Skeletal muscle cell (primary cell): ENCODE measurements at regions not wholly inside any gene's neighbourhood (a gene's known extent, or its start where the extent isn't known, plus 50 kb on each side); places are given as distances from the start of the nearest gene placed in this dataset.

Source experiments
- DNase-seq: peaks from one replicate; pipeline ENCODE4 v3.0.0-alpha.2; 2010; ENCODE audit warnings: low read depth
- H3K4me3 ChIP-seq: 2 replicates; pipeline ENCODE4 v1.5.1; 2011; ENCODE audit warnings: low read depth, mild to moderate bottlenecking, control low read depth, low read length, moderate library complexity

- no peak for DNase-seq
- H3K4me3 ChIP-seq: no peak overlapping the region
Observed at GRCh38 chr3:194767446-194768207, 81.9 kb downstream of the FAM43A start.

DNA sequence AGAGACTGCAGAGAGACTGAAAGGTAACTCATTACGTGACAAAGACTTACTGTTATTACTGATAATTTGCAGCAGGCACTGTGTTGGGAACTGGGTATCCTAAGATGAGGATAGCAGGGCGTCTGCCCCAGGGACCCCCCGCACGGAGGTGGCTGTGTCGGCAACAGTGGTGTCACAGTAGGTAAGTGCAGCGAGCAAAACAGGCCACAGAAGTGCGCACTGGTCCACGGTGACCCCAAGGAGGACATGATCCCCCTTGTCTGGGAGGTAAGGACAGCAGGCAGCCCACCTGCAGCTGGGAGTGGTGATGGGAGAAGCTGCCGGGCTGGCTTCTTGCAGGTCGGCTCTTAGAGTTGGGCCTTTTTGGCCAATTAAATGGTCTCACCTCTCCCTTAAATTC is 82.9 kb downstream of the FAM43A start:
- DNase-seq: no peak
- peak overlapping the region; percentile 29 for H3K4me3 ChIP-seq

- peak; percentile 74 for DNase-seq
- peak overlapping the region; percentile 43 for H3K4me3 ChIP-seq
Observed at GRCh38 chr3:194769020-194769643, 83.4 kb downstream of the FAM43A start.

- no peak overlapping the region for H3K4me3 ChIP-seq
- DNase-seq: no peak
Observed at GRCh38 chr3:194772241-194773000, 86.7 kb downstream of the FAM43A start.

- no peak overlapping the region for H3K4me3 ChIP-seq
- no peak for DNase-seq
Observed at GRCh38 chr3:194773216-194773615, 87.5 kb downstream of the FAM43A start.

DNA sequence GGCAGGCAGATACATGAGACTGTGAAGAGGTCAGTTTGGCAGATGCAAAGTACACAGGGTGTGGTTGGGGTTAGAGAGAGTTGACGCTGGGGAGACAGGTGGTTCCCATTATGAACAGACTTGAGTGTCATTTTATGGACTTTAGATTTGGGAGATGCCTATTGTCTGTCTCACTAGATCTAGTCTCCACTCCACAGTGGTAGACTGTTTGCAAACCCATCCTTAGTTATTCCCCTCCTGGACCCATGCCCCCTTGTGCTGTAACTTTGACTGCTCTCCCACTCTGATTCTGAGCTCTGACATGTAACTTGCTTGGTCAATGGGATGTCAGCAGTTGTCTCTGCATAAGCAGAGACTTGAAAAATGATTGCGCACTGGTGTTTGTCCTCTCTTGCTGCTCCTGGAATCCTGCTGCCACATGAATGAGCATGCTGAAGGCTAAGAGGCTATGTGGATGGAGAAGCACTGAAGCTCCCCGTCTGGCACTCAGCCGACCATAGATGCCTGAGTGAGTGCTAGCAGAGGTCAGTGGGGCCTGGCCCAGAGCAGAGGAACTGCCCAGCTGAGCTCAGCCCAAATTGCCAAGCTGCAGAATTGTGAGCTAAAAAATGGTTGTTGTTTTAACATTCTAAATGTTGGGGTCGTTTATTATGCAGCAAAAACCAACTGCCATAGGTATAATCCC is 88.2 kb downstream of the FAM43A start:
- no peak for DNase-seq
- H3K4me3 ChIP-seq: no peak overlapping the region

DNA sequence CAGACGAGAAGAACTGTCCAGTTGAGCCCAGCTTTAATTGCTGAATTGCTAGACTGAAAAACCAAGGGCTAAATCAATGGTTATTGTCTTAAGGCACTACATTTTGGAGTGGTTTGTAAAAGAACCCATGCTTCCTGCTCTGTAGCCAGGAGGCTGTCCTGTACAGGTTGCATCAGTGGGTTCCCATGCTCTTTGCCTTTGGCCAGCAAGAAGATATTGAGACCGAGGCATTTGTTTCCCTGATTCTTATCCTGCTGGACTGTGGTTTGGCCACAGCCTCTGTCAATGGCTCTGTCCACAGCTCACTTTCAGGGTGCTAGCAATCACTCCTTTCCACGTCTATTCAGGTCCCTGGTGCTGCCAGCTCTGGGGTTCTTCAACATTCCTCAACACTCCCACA is 89.6 kb downstream of the FAM43A start:
- no peak overlapping the region for H3K4me3 ChIP-seq
- no peak for DNase-seq

GRCh38 chr3:194775731-194776130 is 90.0 kb downstream of the FAM43A start:
- no peak for DNase-seq
- no peak overlapping the region for H3K4me3 ChIP-seq

- H3K4me3 ChIP-seq: no peak overlapping the region
- no peak for DNase-seq
Observed at GRCh38 chr3:194777729-194778128, 92.0 kb downstream of the FAM43A start.

- DNase-seq: no peak
- H3K4me3 ChIP-seq: no peak overlapping the region
Observed at GRCh38 chr3:194779729-194780224, 94.1 kb downstream of the FAM43A start.

- no peak overlapping the region for H3K4me3 ChIP-seq
- DNase-seq: no peak
Observed at GRCh38 chr3:194780706-194781105, 95.0 kb downstream of the FAM43A start.

- no peak overlapping the region for H3K4me3 ChIP-seq
- no peak for DNase-seq
Observed at GRCh38 chr3:194781617-194782016, 95.9 kb downstream of the FAM43A start.

- no peak overlapping the region for H3K4me3 ChIP-seq
- DNase-seq: peak; percentile 12
Observed at GRCh38 chr3:194782698-194783404, 97.2 kb downstream of the FAM43A start.

GRCh38 chr3:194784361-194784760 is 98.7 kb downstream of the FAM43A start:
- H3K4me3 ChIP-seq: no peak overlapping the region
- DNase-seq: no peak

DNA sequence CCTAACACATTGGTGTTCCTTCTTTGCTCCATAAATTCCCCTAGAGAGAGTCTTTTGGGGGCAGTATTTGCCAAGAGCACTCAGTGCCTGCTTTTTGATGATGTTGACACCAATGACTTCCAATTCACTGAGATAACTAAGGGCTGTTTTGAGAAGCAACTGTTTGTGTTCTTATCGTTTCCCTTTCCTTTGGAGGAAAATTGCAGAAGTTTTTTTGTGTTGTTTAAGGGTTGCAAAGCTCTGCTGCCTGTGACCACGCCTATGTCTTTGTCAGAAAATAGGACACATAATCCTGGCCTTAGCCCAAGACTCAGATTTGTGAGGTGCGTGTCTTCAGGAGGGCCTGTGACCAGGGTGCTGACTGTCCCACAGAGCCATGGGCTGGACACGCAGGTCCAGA is 99.6 kb downstream of the FAM43A start:
- no peak overlapping the region for H3K4me3 ChIP-seq
- DNase-seq: no peak

- no peak for DNase-seq
- H3K4me3 ChIP-seq: no peak overlapping the region
Observed at GRCh38 chr3:194787072-194787471, 101.4 kb downstream of the FAM43A start.

GRCh38 chr3:194787650-194788049 is 102.0 kb downstream of the FAM43A start:
- no peak for DNase-seq

GRCh38 chr3:194792368-194792767 is 106.7 kb downstream of the FAM43A start:
- no peak overlapping the region for H3K4me3 ChIP-seq
- DNase-seq: no peak

More at GRCh38 chr3:194787650-194788049, 102.0 kb downstream of the FAM43A start:
- no peak overlapping the region for H3K4me3 ChIP-seq

DNA sequence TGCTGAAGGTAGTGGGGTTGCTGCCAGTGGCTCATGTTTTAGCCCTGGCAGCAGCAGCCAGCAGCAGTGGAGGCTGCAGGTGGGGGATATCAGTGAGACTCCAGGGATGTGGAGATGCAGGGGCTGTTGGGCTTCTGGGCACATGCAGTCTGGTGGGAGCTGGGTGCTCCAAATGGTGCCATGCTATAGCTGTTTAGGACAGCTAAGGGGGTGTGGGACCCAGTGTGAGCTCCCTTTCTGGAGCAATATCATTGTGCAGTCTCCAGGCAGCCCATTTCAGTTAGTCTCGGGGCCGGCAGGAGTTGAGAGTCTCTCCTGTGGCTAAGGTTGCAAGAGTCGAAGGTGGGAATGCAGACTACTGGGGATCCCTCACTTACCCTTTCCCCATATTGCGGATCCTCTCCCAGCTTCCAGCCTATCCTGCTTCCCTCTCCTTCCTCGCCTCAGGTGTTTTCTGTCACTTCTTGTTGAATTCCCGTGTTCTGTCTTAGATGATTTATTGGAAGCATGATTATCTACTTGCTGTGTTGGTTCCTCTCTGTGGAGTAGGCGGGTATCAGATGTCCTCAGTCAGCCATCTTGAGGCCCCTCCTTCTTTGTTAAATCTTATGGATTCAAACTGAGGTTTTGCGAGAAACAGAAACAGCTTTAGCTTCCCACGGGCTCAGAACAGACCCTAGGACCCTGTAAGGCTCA is 112.0 kb downstream of the FAM43A start:
- H3K4me3 ChIP-seq: no peak overlapping the region
- no peak for DNase-seq
